Fibroblast of villous mesenchyme (primary cell): ENCODE measurements at regions not wholly inside any gene's neighbourhood (a gene's known extent, or its start where the extent isn't known, plus 50 kb on each side); places are given as distances from the start of the nearest gene placed in this dataset.

Experiments
- DNase-seq: peaks from one replicate; pipeline ENCODE4 v3.0.0-alpha.2; 2010; ENCODE audit warnings: low read depth
- H3K4me3 ChIP-seq: 2 replicates; pipeline ENCODE4 v1.5.1; 2011; ENCODE audit warnings: low read depth, mild to moderate bottlenecking, low read length
- TF ChIP-seq, protein P1 (sequence below): IDR thresholded peaks from 2 replicates; pipeline ENCODE4 v1.5.1; 2012; ENCODE audit warnings: low read depth, mild to moderate bottlenecking, low read length; ENCODE audit not compliant: insufficient read depth

DNA sequence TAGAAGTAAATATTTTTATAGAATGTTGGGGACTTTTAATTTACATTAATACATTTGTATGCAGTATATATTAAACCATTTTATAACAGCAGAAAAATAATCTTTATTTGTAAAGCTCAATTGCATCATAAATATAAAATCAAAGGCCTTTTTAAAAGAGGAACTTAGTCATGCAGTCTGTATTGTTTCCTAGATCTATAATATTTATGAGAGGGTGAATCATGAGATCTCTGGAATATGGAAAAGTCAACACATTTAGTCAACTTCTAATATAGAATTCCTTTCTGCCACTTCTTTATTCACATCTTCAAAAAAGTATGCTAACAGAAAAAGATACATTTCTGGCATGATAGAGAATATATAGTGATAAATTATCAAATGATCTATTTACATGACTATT is 410.3 kb upstream of the ZNF385D start:
- TF ChIP-seq, protein P1, sequence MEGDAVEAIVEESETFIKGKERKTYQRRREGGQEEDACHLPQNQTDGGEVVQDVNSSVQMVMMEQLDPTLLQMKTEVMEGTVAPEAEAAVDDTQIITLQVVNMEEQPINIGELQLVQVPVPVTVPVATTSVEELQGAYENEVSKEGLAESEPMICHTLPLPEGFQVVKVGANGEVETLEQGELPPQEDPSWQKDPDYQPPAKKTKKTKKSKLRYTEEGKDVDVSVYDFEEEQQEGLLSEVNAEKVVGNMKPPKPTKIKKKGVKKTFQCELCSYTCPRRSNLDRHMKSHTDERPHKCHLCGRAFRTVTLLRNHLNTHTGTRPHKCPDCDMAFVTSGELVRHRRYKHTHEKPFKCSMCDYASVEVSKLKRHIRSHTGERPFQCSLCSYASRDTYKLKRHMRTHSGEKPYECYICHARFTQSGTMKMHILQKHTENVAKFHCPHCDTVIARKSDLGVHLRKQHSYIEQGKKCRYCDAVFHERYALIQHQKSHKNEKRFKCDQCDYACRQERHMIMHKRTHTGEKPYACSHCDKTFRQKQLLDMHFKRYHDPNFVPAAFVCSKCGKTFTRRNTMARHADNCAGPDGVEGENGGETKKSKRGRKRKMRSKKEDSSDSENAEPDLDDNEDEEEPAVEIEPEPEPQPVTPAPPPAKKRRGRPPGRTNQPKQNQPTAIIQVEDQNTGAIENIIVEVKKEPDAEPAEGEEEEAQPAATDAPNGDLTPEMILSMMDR, result no peak
- no peak for DNase-seq
- no peak overlapping the region for H3K4me3 ChIP-seq

DNA sequence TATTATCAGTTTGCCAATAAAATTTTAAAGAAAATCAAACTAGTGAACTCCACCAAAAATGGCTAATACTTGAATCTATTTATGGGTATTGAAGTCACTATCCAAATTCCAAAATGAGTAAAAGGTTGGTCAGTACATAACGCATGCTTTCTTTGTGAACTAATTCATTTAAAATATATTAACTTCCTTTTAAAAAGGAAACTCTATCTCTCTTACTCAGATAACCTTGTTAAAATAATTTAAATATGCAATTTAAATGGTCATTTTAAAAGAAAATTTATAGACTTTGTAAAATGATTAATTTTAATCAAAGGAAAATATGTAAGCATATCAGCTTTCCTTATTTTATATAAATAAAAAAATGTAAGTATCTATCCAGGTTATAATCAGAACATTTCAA is 419.4 kb upstream of the ZNF385D start:
- no peak overlapping the region for H3K4me3 ChIP-seq
- TF ChIP-seq, protein P1, result no peak
- no peak for DNase-seq

DNA sequence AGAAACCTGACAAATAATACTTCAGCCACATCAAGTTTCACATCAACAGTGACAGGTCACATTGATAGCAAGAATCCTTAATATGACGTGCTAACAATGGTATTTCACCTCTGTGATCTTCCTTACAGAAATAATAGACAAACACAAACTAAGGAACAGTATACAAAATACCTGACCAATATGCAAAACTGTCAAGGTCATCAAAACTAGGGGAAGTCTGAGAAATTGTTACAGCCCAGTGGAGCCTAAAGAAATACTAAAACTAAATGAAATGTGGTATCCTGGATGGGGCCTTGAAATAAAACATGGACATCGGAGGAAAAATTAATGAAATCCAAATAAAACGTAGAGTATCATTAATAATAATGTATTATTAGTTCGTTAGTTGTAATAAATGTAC is 422.0 kb upstream of the ZNF385D start:
- TF ChIP-seq, protein P1, result no peak
- H3K4me3 ChIP-seq, result no peak overlapping the region
- DNase-seq, result no peak

- TF ChIP-seq, protein P1, result no peak
- H3K4me3 ChIP-seq, result no peak overlapping the region
- no peak for DNase-seq
Measured at GRCh38 chr3:22175947-22176346, 424.9 kb upstream of the ZNF385D start.

DNA sequence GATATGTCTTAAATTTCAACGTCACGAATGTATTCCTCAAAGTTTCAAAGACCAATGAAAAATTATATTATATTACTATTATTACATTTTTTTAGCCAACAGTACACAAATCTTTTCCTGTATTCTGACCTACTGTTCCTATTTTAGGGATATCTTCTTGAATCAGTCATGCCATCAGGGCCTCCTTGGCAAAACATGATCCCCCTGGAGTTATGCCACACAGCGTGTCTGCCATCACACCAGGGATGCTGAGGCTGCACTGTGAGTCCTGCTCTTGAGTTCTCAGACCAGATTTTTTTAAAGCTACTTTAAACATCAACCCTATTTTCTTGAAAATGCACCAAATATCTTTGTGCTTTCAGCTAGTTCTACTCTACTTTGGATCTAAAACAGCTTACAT is 425.9 kb upstream of the ZNF385D start:
- TF ChIP-seq, protein P1, result no peak
- no peak for DNase-seq
- H3K4me3 ChIP-seq, result no peak overlapping the region

DNA sequence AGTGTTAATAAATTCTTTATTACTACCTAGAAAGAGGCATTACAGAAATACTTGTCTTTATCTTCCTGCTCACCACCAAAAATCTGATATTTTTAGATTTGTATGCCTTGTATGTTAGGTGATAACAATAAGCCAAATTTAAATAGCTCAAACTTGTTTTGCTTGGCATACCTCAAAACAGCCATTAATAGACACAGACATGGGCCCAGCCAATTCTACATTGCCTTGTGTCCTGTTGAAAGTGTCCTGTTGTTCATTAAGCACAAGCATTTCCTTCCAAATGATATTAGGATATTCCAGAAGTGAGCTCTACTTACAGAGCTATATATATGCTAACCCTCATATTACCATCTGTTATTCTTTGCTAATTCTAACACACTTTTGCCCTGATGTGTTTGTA is 438.6 kb upstream of the ZNF385D start:
- TF ChIP-seq, protein P1, result no peak

DNA sequence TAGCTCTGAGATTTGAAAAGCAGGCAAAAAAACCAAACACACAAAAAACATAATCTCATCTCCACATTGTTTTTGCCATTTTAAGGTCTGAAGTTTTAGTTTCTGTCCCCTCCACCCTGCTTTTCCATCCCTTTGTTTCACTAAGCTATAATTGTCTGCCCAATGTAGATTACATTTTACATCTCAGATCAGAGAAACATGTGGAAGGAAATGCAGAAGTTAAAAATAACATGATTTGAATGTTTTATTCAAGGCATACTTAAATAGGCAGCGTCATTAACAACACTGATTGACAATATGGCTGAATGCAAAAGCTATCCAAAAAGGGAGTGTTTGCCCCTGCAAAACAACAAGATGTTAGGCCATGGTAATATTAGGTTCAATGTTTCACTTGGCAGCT is 448.1 kb upstream of the ZNF385D start:
- no peak for DNase-seq
- TF ChIP-seq, protein P1, result no peak
- H3K4me3 ChIP-seq, result no peak overlapping the region

More for the DNA sequence above, 438.6 kb upstream of the ZNF385D start:
- H3K4me3 ChIP-seq, result no peak overlapping the region
- DNase-seq, result no peak
